Putamen (tissue), 1 donor: ENCODE measurements at regions not wholly inside any gene's neighbourhood (a gene's known extent, or its start where the extent isn't known, plus 50 kb on each side); places are given as distances from the start of the nearest gene placed in this dataset.

ENCODE experiments used
- DNase-seq: peaks from one replicate; pipeline ENCODE4 v3.0.0-alpha.2; 2016; ENCODE audit warnings: low spot score

DNA sequence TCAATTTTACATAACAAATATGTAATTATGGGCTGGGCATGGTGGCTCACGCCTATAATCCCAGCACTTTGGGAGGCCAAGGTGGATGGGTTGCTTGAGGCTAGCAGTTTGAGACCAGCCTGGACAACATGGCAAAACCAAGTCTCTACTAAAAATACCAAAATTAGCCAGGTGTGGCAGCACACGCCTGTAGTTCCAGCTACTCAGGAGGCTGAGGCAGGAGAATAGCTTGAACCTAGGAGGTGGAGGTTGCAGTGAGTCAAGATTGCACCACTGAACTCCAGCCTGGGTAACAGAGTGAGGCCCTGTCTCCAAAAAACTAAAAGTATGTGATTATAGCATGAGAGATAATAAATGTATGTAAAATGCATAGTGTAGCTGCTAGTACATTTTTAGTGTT lies 229.0 kb downstream of the PPARGC1A start:
- DNase-seq = no peak

DNA sequence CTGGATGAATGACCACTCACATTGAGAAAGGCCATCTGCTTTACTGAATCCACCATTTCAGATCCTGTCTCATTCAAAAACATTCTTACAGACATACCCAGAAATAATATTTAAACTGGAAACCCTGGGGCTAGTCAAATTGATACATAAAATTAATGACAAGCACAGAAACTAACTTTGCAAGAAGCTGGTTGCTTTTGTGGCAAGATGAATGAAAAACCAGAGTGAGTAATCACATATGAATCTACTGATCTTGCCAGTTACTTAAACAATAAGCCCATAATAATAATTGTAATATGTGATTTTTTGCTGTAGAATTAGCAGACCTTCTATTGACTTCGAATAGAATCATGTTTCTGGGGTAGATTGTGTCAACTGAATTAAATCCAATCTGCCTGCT lies 235.1 kb downstream of the PPARGC1A start:
- DNase-seq = no peak

DNA sequence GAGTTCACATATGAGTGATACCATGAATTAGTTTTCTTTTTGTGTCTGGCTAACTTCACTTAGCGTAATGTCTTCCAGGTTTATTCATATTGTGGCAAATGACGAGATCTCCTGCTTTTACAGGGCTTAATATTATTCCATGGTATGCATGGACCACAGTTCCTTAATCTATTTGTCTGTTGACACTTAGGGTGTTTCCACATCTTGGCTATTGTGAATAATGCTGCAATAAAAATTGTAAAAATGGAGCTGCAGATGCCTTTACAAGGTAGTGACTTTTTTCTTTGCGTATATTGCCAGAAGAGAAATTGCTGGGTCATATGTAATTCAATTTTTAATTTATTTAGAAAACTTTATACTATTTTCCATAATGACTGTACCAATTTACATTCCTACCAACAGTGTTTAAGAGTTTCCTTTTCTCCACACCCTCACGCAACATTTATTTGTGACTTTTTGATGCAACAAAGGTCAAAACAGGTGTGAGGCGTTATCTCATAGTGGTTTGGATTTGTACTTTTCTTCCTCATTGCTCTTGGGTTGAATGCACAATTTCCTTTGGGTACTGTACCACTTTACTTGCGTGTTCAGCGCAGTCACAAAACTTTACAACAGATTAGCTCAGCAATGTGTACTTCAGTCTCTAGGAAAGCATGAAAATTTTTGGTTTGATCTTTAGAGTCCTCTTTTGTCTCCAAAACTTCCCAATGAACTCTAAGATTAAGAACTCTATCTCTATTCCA lies 240.8 kb downstream of the PPARGC1A start:
- no peak for DNase-seq

DNA sequence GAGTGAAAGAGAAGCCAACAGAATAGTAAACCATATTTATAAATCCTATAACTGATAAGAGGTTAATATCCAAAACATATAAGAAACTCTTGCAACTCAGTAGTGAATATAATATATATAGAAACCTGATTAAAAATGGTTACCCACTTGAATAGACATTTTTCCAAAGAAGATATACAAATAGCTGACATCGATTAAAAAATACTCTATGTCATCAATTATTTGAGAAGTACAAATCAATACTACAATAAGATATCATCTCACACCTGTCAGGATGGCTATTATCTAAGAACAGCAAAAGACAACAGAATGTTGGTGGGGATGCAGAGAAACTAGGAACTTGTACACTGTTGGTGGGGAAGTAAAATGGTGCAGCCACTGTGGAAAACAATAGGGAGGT lies 254.4 kb downstream of the PPARGC1A start:
- no peak for DNase-seq

GRCh38 chr4:23631255-23631950 lies 258.4 kb downstream of the PPARGC1A start:
- no peak for DNase-seq

DNA sequence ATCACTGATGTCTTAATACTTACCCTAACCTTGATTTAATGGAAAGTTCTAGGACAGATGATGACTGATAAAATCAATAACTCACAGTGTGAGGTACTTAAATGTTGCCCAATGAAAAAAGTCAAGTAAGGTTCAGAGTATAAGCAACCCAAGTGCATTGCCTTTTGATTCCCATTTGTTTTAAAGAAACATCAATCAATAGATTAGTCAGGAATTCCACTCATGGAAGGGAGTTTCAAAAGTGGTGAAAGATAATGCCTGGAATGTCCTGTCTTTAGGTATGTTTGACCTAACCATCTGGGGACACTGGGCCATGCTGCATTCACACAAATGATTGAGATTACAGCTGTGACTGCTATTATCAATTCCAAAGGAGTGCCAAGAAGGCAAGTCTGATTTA lies 259.7 kb downstream of the PPARGC1A start:
- no peak for DNase-seq

GRCh38 chr4:23629421-23629820 lies 260.4 kb downstream of the PPARGC1A start:
- no peak for DNase-seq

- no peak for DNase-seq
Observed at GRCh38 chr4:23614284-23614892, 275.5 kb downstream of the PPARGC1A start.

- no peak for DNase-seq
Observed at GRCh38 chr4:23613782-23614181, 276.1 kb downstream of the PPARGC1A start.

- no peak for DNase-seq
Observed at GRCh38 chr4:23602720-23603119, 287.1 kb downstream of the PPARGC1A start.

- no peak for DNase-seq
Observed at GRCh38 chr4:23594125-23594524, 295.7 kb downstream of the PPARGC1A start.

- DNase-seq = no peak
Observed at GRCh38 chr4:23590431-23590830, 299.4 kb downstream of the PPARGC1A start.

GRCh38 chr4:23584024-23584423 lies 305.8 kb downstream of the PPARGC1A start:
- no peak for DNase-seq

- DNase-seq = no peak
Observed at GRCh38 chr4:23582671-23583070, 307.2 kb downstream of the PPARGC1A start.

- no peak for DNase-seq
Observed at GRCh38 chr4:23579166-23579565, 310.7 kb downstream of the PPARGC1A start.

- no peak for DNase-seq
Observed at GRCh38 chr4:23577398-23577797, 312.4 kb downstream of the PPARGC1A start.

DNA sequence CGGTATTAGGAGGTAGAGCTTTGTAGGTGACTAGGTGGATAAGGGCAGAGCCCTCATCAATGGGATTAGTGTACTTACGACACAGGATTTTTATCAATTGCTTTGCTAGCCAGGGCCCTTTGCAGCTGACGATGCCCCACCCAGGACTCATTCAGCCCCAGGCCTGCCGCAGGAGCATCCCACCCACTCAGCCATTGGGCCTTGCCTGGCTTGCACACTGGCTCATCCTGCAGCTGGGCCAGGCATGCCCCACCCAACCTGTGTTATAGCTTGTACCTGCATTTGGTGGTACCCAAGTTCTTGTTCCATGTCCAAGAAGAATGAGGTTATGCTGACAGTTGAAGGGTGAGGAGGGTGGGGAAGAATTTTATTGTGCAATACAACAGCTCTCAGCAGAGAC lies 317.5 kb downstream of the PPARGC1A start:
- no peak for DNase-seq

- no peak for DNase-seq
Observed at GRCh38 chr4:23567338-23567737, 322.5 kb downstream of the PPARGC1A start.

DNA sequence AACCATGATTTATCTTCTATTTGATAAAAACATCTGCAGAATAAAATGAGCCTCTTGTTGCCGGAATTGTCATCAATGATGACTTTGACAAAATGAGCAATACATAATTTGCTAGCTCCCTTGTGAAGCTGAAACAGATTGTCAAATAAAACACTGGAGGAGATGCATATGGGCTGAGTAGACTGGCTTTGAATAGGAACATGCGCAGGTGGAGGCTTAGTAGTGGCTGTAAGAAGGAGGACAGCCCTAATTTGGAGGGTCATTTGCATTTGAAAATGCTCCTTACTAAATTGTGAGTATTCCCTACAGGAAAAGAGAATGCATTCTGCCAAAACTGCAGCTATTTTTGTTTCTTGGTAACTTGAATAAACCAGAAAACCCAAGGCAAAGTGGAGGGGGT lies 329.1 kb downstream of the PPARGC1A start:
- no peak for DNase-seq

DNA sequence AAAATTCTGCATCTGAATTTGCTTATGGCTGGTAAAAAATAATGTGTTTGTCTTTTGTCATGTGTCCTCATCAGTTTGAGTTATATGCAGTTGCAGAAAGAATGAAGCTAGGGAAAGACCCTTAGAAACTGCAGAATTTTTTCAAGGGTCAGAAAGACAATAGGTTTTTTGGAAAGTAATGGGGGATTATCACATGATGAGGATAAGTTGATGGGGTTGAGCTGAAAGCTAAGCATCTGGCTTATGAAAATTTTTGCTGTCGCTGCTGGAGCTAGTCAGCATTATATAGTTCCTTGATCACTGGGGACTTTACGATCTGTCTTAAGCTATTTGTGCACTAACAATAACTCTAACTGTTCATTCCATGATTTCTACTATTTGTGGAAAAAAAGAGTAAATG lies 331.7 kb downstream of the PPARGC1A start:
- DNase-seq = no peak

GRCh38 chr4:23547601-23548000 lies 342.2 kb downstream of the PPARGC1A start:
- no peak for DNase-seq

GRCh38 chr4:23547096-23547495 lies 342.8 kb downstream of the PPARGC1A start:
- no peak for DNase-seq

GRCh38 chr4:23539969-23540569 lies 349.8 kb downstream of the PPARGC1A start:
- DNase-seq = no peak
